Testis (tissue), 2 donors: ENCODE measurements at regions not wholly inside any gene's neighbourhood (a gene's known extent, or its start where the extent isn't known, plus 50 kb on each side); places are given as distances from the start of the nearest gene placed in this dataset.

Experiments used
- POLR2A ChIP-seq: fragments of 450-650 bp; IDR thresholded peaks from one replicate; pipeline ENCODE4 v1.6.1; 2017; ENCODE audit warnings: antibody characterized with exemption, mild to moderate bottlenecking, moderate library complexity
- TF ChIP-seq, protein P1 (sequence below), 3 experiments: fragments of 450-650 bp in 2 of 3; fragments of 200-600 bp in 1 of 3; sonication (generic) in 1 of 3; IDR thresholded peaks; one replicate each; pipeline ENCODE4 v1.5.1; 2016 to 2019; ENCODE audit warnings: antibody characterized with exemption in 3 of 3, mild to moderate bottlenecking in 2 of 3, moderate library complexity in 1 of 3

DNA sequence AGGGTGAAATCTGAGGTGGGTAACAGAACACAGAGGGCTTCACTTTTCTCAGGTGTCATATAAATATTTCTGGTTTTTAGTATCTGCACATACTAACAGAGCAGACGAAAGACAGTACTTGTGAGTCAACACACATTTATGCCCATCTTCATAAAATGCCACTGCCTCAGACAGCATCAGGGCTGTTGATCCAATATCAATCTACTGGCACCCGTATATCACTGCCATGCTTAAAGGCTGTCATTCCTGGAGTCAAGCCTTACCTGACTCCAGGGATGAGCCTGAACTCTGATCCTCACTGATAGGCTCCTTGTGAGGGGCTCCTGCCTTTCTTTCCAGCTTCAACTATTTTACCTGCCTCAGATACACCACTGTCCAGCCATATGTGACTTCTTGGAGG lies 595.7 kb downstream of the TFAP2B start:
- TF ChIP-seq, protein P1, sequence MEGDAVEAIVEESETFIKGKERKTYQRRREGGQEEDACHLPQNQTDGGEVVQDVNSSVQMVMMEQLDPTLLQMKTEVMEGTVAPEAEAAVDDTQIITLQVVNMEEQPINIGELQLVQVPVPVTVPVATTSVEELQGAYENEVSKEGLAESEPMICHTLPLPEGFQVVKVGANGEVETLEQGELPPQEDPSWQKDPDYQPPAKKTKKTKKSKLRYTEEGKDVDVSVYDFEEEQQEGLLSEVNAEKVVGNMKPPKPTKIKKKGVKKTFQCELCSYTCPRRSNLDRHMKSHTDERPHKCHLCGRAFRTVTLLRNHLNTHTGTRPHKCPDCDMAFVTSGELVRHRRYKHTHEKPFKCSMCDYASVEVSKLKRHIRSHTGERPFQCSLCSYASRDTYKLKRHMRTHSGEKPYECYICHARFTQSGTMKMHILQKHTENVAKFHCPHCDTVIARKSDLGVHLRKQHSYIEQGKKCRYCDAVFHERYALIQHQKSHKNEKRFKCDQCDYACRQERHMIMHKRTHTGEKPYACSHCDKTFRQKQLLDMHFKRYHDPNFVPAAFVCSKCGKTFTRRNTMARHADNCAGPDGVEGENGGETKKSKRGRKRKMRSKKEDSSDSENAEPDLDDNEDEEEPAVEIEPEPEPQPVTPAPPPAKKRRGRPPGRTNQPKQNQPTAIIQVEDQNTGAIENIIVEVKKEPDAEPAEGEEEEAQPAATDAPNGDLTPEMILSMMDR (IDR thresholded peaks at IDR 0.05) = no peak
- TF ChIP-seq POLR2A = no peak
